H1 (cell line): ENCODE measurements at regions not wholly inside any gene's neighbourhood (a gene's known extent, or its start where the extent isn't known, plus 50 kb on each side); places are given as distances from the start of the nearest gene placed in this dataset.

Source experiments
- CTCF ChIA-PET: fragments of 300-600 bp; sonication (Branson Sonifier 250); formaldehyde crosslinking; loops from one replicate; lab custom pipeline; 2021; ENCODE audit not compliant: partially characterized antibody; lab: Charles Lee
- POLR2A ChIA-PET: fragments of 300-600 bp; sonication (Branson Sonifier 250); formaldehyde crosslinking; loops from one replicate; lab custom pipeline; 2021; ENCODE audit warnings: inconsistent platforms; ENCODE audit not compliant: partially characterized antibody; lab: Charles Lee
- DNase-seq, 2 experiments: peaks; one replicate each; pipeline versions ENCODE4 v3.0.0 to v3.0.0-alpha.2; 2010 to 2022; ENCODE audit warnings: low spot score in 2 of 2, low read depth in 1 of 2, mixed read lengths in 1 of 2
- FAIRE-seq: peaks from 2 replicates; lab custom pipeline; 2011; peaks lifted over from hg19 to GRCh38; lab: Jason Lieb, UNC
- H2AFZ ChIP-seq: 2 replicates; pipeline ENCODE4 v1.8.1; 2012; ENCODE audit warnings: low read length, inconsistent platforms
- H2AK5ac ChIP-seq: 2 replicates; pipeline ENCODE4 v1.6.1; 2013; ENCODE audit warnings: low read depth, low read length
- H2BK120ac ChIP-seq: replicated peaks from 2 replicates; pipeline ENCODE3; 2013; ENCODE audit warnings: low read depth, low read length, inconsistent platforms
- H2BK12ac ChIP-seq: 2 replicates; pipeline ENCODE4 v1.6.1; 2013; ENCODE audit warnings: low read depth, low read length
- H2BK15ac ChIP-seq: 2 replicates; pipeline ENCODE4 v1.6.1; 2013; ENCODE audit warnings: low read length
- H2BK20ac ChIP-seq: 2 replicates; pipeline ENCODE4 v1.6.1; 2013; ENCODE audit warnings: low read length
- H2BK5ac ChIP-seq: 2 replicates; pipeline ENCODE4 v1.6.1; 2013; ENCODE audit warnings: low read depth, low read length
- H3K14ac ChIP-seq: 2 replicates; pipeline ENCODE4 v1.6.1; 2013; ENCODE audit warnings: inconsistent platforms; ENCODE audit not compliant: insufficient read length
- H3K18ac ChIP-seq: 2 replicates; pipeline ENCODE4 v1.6.1; 2013; ENCODE audit warnings: low read length; ENCODE audit errors: extremely low read depth
- H3K23ac ChIP-seq: 2 replicates; pipeline ENCODE4 v1.6.1; 2013; ENCODE audit warnings: inconsistent platforms; ENCODE audit not compliant: insufficient read length
- H3K23me2 ChIP-seq: 2 replicates; pipeline ENCODE4 v1.6.1; 2013; ENCODE audit warnings: low read depth, low read length
- H3K27ac ChIP-seq: 2 replicates; pipeline ENCODE4 v1.6.1; 2011; ENCODE audit warnings: low read depth, low read length, inconsistent platforms
- H3K27me3 ChIP-seq, 4 experiments: replicated peaks in 1 of 4; 1 replicate in 1 of 4; 2 replicates in 3 of 4; pipeline versions ENCODE4 v1.6.1 to v1.8.1; 2011 to 2013; ENCODE audit warnings: low read length in 3 of 4, mild to moderate bottlenecking in 3 of 4, inconsistent platforms in 2 of 4, mixed read lengths in 2 of 4, moderate library complexity in 1 of 4; ENCODE audit not compliant: control insufficient read depth in 3 of 4, insufficient read depth in 3 of 4; ENCODE audit errors: extremely low read depth in 1 of 4
- H3K36me3 ChIP-seq, 4 experiments: 2 replicates each; pipeline versions ENCODE4 v1.6.1 to v1.8.1; 2011 to 2013; ENCODE audit warnings: mild to moderate bottlenecking in 4 of 4, low read length in 3 of 4, moderate library complexity in 2 of 4, control low read depth in 1 of 4, inconsistent platforms in 1 of 4; ENCODE audit not compliant: insufficient read depth in 4 of 4, control insufficient read depth in 2 of 4
- H3K4ac ChIP-seq: replicated peaks from 2 replicates; pipeline ENCODE3; 2013; ENCODE audit warnings: low read length, low read depth, mixed read lengths, inconsistent platforms; ENCODE audit not compliant: insufficient read length
- H3K4me1 ChIP-seq, 4 experiments: replicated peaks in 1 of 4; 1 replicate in 1 of 4; 2 replicates in 3 of 4; pipeline versions ENCODE4 v1.6.1 to v1.8.1; 2011 to 2013; ENCODE audit warnings: low read length in 3 of 4, inconsistent platforms in 2 of 4, mixed read lengths in 1 of 4; ENCODE audit not compliant: insufficient read depth in 4 of 4, control insufficient read depth in 3 of 4
- H3K4me2 ChIP-seq, 2 experiments: 2 replicates each; pipeline versions ENCODE4 v1.6.1 to v1.8.1; 2011 to 2013; ENCODE audit warnings: low read depth in 2 of 2, low read length in 2 of 2, control low read depth in 1 of 2, inconsistent platforms in 1 of 2, mild to moderate bottlenecking in 1 of 2; ENCODE audit not compliant: insufficient read depth in 1 of 2
- H3K4me3 ChIP-seq, 4 experiments: fragments of 200-600, 300-600 bp in 1 of 4; sonication (generic), shearing (Covaris generic), sonication (Bioruptor Twin) in 1 of 4; 2 replicates each; pipeline versions ENCODE4 v1.5.1 to v1.8.1; 2011 to 2016; ENCODE audit warnings: low read length in 4 of 4, low read depth in 3 of 4, control low read depth in 2 of 4, inconsistent platforms in 2 of 4, mild to moderate bottlenecking in 2 of 4, mixed read lengths in 1 of 4, moderate library complexity in 1 of 4; ENCODE audit not compliant: insufficient read depth in 2 of 4; ENCODE audit errors: extremely low read depth in 1 of 4
- H3K56ac ChIP-seq: replicated peaks from 2 replicates; pipeline ENCODE3; 2013; ENCODE audit warnings: low read depth, mild to moderate bottlenecking, mixed read lengths, low read length, inconsistent platforms; ENCODE audit not compliant: insufficient read length
- H3K79me1 ChIP-seq: 2 replicates; pipeline ENCODE4 v1.6.1; 2013; ENCODE audit warnings: low read depth, low read length, control low read depth
- H3K79me2 ChIP-seq, 2 experiments: 2 replicates each; pipeline versions ENCODE4 v1.6.1 to v1.8.1; 2012 to 2013; ENCODE audit warnings: low read length in 2 of 2, mild to moderate bottlenecking in 2 of 2, inconsistent platforms in 1 of 2; ENCODE audit not compliant: insufficient read depth in 2 of 2, control insufficient read depth in 1 of 2
- H3K9ac ChIP-seq, 4 experiments: replicated peaks in 1 of 4; 1 replicate in 1 of 4; 2 replicates in 3 of 4; pipeline versions ENCODE4 v1.6.1 to v1.8.1; 2011 to 2013; ENCODE audit warnings: low read depth in 3 of 4, low read length in 3 of 4, control low read depth in 2 of 4, mild to moderate bottlenecking in 2 of 4, moderate library complexity in 2 of 4, inconsistent platforms in 1 of 4; ENCODE audit errors: extremely low read depth in 1 of 4
- H3K9me3 ChIP-seq, 2 experiments: 2 replicates each; pipeline versions ENCODE4 v1.6.1 to v1.8.1; 2012 to 2013; ENCODE audit warnings: mild to moderate bottlenecking in 2 of 2, moderate library complexity in 2 of 2, control low read depth in 1 of 2, inconsistent platforms in 1 of 2, low read depth in 1 of 2, low read length in 1 of 2, mixed read lengths in 1 of 2; ENCODE audit not compliant: insufficient read depth in 2 of 2
- H4K20me1 ChIP-seq, 2 experiments: replicated peaks in 1 of 2; 2 replicates each; pipeline versions ENCODE3 to v1.8.1; 2011 to 2013; ENCODE audit warnings: inconsistent platforms in 2 of 2, low read length in 2 of 2, mild to moderate bottlenecking in 1 of 2; ENCODE audit not compliant: insufficient read depth in 2 of 2, control insufficient read depth in 1 of 2
- H4K5ac ChIP-seq: 2 replicates; pipeline ENCODE4 v1.6.1; 2013; ENCODE audit warnings: low read length, low read depth, mixed read lengths, inconsistent platforms; ENCODE audit not compliant: insufficient read length
- H4K8ac ChIP-seq: 2 replicates; pipeline ENCODE4 v1.8.0; 2013; ENCODE audit warnings: mild to moderate bottlenecking, moderate library complexity, low read length, inconsistent platforms; ENCODE audit not compliant: insufficient read depth; ENCODE audit errors: extremely low read depth
- H4K91ac ChIP-seq: replicated peaks from 2 replicates; pipeline ENCODE3; 2013; ENCODE audit warnings: low read length, mixed read lengths, inconsistent platforms; ENCODE audit not compliant: insufficient read length
- ASH2L ChIP-seq: fragments of 200-600, 300-600 bp; sonication (generic); IDR thresholded peaks from one replicate; pipeline ENCODE4 v1.7.1; 2017; ENCODE audit warnings: low read length
- GABPA ChIP-seq: IDR thresholded peaks from 2 replicates; pipeline ENCODE4 v1.6.1; 2011; ENCODE audit warnings: mild to moderate bottlenecking, low read length, moderate library complexity, borderline replicate concordance; ENCODE audit not compliant: insufficient read depth
- RAD21 ChIP-seq, 2 experiments: IDR thresholded peaks in 1 of 2; conservative IDR thresholded peaks in 1 of 2; 2 replicates each; pipeline ENCODE4 v1.6.1; 2011; ENCODE audit warnings: low read depth in 2 of 2, low read length in 2 of 2, improper control_type of control experiment in 1 of 2, inconsistent platforms in 1 of 2, mild to moderate bottlenecking in 1 of 2, moderate library complexity in 1 of 2
- RNF2 ChIP-seq: fragments of 200-900, 300-1000 bp; sonication (generic); IDR thresholded peaks from 2 replicates; pipeline ENCODE4 v1.7.1; 2016; ENCODE audit warnings: borderline replicate concordance, low read depth, mild to moderate bottlenecking, antibody characterized with exemption, low read length; ENCODE audit not compliant: poor library complexity, severe bottlenecking; ENCODE audit errors: missing control alignments
- WGBS, 2 experiments: shearing (Covaris generic) in 1 of 2; methylation state at CpG; one replicate each; pipeline versions ENCODE4 v1.1.6 to v1.1.7; 2013 to 2015; ENCODE audit warnings: low lambda C conversion rate in 2 of 2, mixed read lengths in 2 of 2, inconsistent platforms in 1 of 2, low coverage in 1 of 2, missing lambda C conversion rate in 1 of 2; ENCODE audit not compliant: insufficient replicate concordance in 2 of 2, insufficient coverage in 1 of 2, insufficient read length in 1 of 2; ENCODE audit errors: extremely low coverage in 1 of 2, missing lambda C conversion rate in 1 of 2; 5-methylcytosine and 5-hydroxymethylcytosine counted together

DNA sequence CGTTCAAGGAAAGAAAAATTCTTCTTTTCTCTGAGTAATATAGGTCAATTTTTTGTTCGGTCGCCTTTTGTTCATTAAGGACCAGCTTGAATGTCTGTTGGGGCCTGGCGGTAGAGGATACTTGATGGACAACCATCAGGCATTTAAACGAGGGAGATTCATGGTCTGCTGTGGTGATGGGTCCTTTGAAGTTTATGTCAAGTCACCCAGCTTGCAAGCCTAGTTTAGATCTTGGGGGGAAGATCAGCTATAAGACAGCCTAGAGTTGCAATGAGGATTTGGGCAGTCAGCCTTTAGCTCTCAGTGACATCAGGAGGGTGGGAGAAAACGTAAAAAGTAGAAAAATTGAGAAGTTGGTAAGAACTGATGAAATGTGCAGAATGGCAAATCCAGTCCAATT is 80.2 kb upstream of the SPRY4 start:
- Histone ChIP-seq H3K27ac (no peak overlapping the region), H3K4me3 (no peak overlapping the region), H3K79me2 (no peaks in the 10 kb centered on the region; a peak in 1 of 4 replicates), H2AFZ (no peak overlapping the region), H3K4me2 (no peak overlapping the region), H2BK15ac (no peak overlapping the region), H3K36me3 (no peaks in the 10 kb centered on the region), H3K23me2 (no peaks in the 10 kb centered on the region), H3K27me3 (no peaks in the 10 kb centered on the region), H3K18ac (peak overlapping the region; percentile 63; the same call in 1 of the 2 replicates), H2AK5ac (no peak overlapping the region), H2BK12ac (0 out of 2 replicates have a peak overlapping the region, but pooled peaks have one; percentile 10), H2BK120ac (no peak overlapping the region), H2BK20ac (no peak overlapping the region), H4K5ac (no peak overlapping the region), H3K9me3 (no peaks in the 10 kb centered on the region), H4K8ac (no peak overlapping the region), H4K91ac (no peak overlapping the region), H3K79me1 (no peaks in the 10 kb centered on the region), H3K56ac (no peak overlapping the region), H3K9ac (no peak overlapping the region), H3K14ac (no peak overlapping the region), H3K4me1 (peaks cover 3 to 16% (median 5%) of the 10 kb centered on the region in 4 experiments), H4K20me1 (no peaks in the 10 kb centered on the region), H2BK5ac (no peak overlapping the region), H3K23ac (no peak overlapping the region), H3K4ac (no peak overlapping the region)
- ChIA-PET POLR2A (interaction anchor here (3.1 kb wide), 1 partner anchor 78 kb away, joined by 10 read pairs; no protein-coding TSS in a partner anchor), CTCF (interaction anchor here (0.6 to 1.8 kb wide), 8 partner anchors 15 to 146 kb away, joined by 3 to 9 read pairs (median 4); no protein-coding TSS in a partner anchor)
- no peak for FAIRE-seq
- no peak for DNase-seq
- WGBS, 2 experiments: 82% methylated on average over 6 of the region's 6 CpGs; no CpG with 5 or more reads in 1 of the 2 experiments
- TF ChIP-seq ASH2L (no peak), GABPA (no peak), RNF2 (no peak), RAD21 (IDR thresholded peaks at IDR 0.05 in 1 of 2, conservative IDR thresholded peaks at IDR 0.05 in 1 of 2; ENCODE audit: low read depth in 2 of 2, low read length in 2 of 2) (no peak)
